Neural progenitor cell (in vitro differentiated cells): ENCODE measurements at regions not wholly inside any gene's neighbourhood (a gene's known extent, or its start where the extent isn't known, plus 50 kb on each side); places are given as distances from the start of the nearest gene placed in this dataset.

ENCODE experiments used
- DNase-seq: peaks from one replicate; pipeline ENCODE4 v3.0.0-alpha.2; 2016; ENCODE audit warnings: low spot score
- H2AFZ ChIP-seq: fragments of 200-600 bp; sonication (generic); replicated peaks from 2 replicates; pipeline ENCODE4 v1.6.1; 2016; ENCODE audit warnings: antibody characterized with exemption
- H3F3A ChIP-seq: fragments of 200-600 bp; sonication (generic); 2 replicates; pipeline ENCODE4 v1.6.1; 2016; ENCODE audit warnings: antibody characterized with exemption, low read depth
- H3K27ac ChIP-seq: fragments of 200-600 bp; sonication (generic); 2 replicates; pipeline ENCODE4 v1.5.1; 2016; ENCODE audit warnings: mild to moderate bottlenecking
- H3K27me3 ChIP-seq: fragments of 200-600 bp; sonication (generic); 2 replicates; pipeline ENCODE4 v1.6.1; 2016; ENCODE audit warnings: mild to moderate bottlenecking, moderate library complexity
- H3K36me3 ChIP-seq: fragments of 200-600 bp; sonication (generic); 2 replicates; pipeline ENCODE4 v1.5.1; 2016
- H3K4me1 ChIP-seq: fragments of 200-600 bp; sonication (generic); 2 replicates; pipeline ENCODE4 v1.6.1; 2016; ENCODE audit warnings: mixed run types
- H3K4me2 ChIP-seq: fragments of 200-600 bp; sonication (generic); 2 replicates; pipeline ENCODE4 v1.6.1; 2016
- H3K4me3 ChIP-seq: fragments of 200-600 bp; sonication (generic); 2 replicates; pipeline ENCODE4 v1.5.1; 2016
- H3K79me2 ChIP-seq: fragments of 200-600 bp; sonication (generic); 2 replicates; pipeline ENCODE4 v1.6.1; 2016; ENCODE audit warnings: low read depth
- H3K9ac ChIP-seq: fragments of 200-600 bp; sonication (generic); 2 replicates; pipeline ENCODE4 v1.6.1; 2016
- H3K9me3 ChIP-seq: fragments of 200-600 bp; sonication (generic); 2 replicates; pipeline ENCODE4 v1.5.1; 2016; ENCODE audit warnings: low read depth
- H4K20me1 ChIP-seq: fragments of 200-600 bp; sonication (generic); 2 replicates; pipeline ENCODE4 v1.6.1; 2016; ENCODE audit warnings: low read depth
- H3K27ac Mint-ChIP-seq: 3 replicates; pipeline ENCODE4 v1.8.0; 2021; ENCODE audit warnings: mixed read lengths
- H3K27me3 Mint-ChIP-seq: 2 replicates; pipeline ENCODE4 v1.8.0; 2022; ENCODE audit warnings: low read depth, mild to moderate bottlenecking, inconsistent platforms, moderate library complexity, mixed read lengths; ENCODE audit not compliant: insufficient read depth
- H3K36me3 Mint-ChIP-seq: 3 replicates; pipeline ENCODE4 v1.8.0; 2021; ENCODE audit warnings: mixed read lengths
- H3K4me1 Mint-ChIP-seq: 3 replicates; pipeline ENCODE4 v1.8.0; 2021; ENCODE audit warnings: mixed read lengths
- H3K4me3 Mint-ChIP-seq: 3 replicates; pipeline ENCODE4 v1.8.0; 2021; ENCODE audit warnings: mild to moderate bottlenecking, moderate library complexity, mixed read lengths
- H3K9me3 Mint-ChIP-seq: 3 replicates; pipeline ENCODE4 v1.8.0; 2020; ENCODE audit warnings: mixed read lengths
- CTCF ChIP-seq: fragments of 200-600 bp; sonication (generic); IDR thresholded peaks from 2 replicates; pipeline ENCODE4 v1.5.1; 2017; ENCODE audit warnings: antibody characterized with exemption, mild to moderate bottlenecking
- EZH2 ChIP-seq: fragments of 200-600 bp; sonication (generic); IDR thresholded peaks from 2 replicates; pipeline ENCODE4 v1.6.1; 2017; ENCODE audit warnings: antibody characterized with exemption, mild to moderate bottlenecking, moderate library complexity
- EZH2phosphoT487 ChIP-seq: fragments of 200-600 bp; sonication (generic); IDR thresholded peaks from 2 replicates; pipeline ENCODE4 v1.6.1; 2017; ENCODE audit warnings: antibody characterized with exemption

GRCh38 chr17:13702266-13702665, 100.5 kb upstream of the HS3ST3A1 start:
- Histone ChIP-seq H2AFZ (no peak overlapping the region), H3K27me3 (no peaks in the 10 kb centered on the region), H4K20me1 (no peaks in the 10 kb centered on the region), H3K79me2 (no peaks in the 10 kb centered on the region), H3K4me2 (no peak overlapping the region), H3K4me3 (no peak overlapping the region), H3F3A (no peaks in the 10 kb centered on the region), H3K9ac (no peak overlapping the region), H3K9me3 (no peaks in the 10 kb centered on the region), H3K27ac (no peak overlapping the region), H3K36me3 (no peaks in the 10 kb centered on the region), H3K4me1 (no peaks in the 10 kb centered on the region)
- no peaks in the 10 kb centered on the region for H3K36me3 Mint-ChIP-seq
- no peak overlapping the region for H3K4me3 Mint-ChIP-seq
- no peaks in the 10 kb centered on the region for H3K4me1 Mint-ChIP-seq
- DNase-seq, result no peak
- TF ChIP-seq EZH2 (no peak), CTCF (no peak), EZH2phosphoT487 (no peak)
- no peak overlapping the region for H3K27ac Mint-ChIP-seq
- H3K27me3 Mint-ChIP-seq, result peaks cover 2% of the 10 kb centered on the region
- H3K9me3 Mint-ChIP-seq, result peaks cover 9% of the 10 kb centered on the region

- DNase-seq, result no peak
- no peak overlapping the region for H3K9ac ChIP-seq
- H4K20me1 ChIP-seq, result no peaks in the 10 kb centered on the region
- H3K4me1 ChIP-seq, result no peaks in the 10 kb centered on the region
- no peaks in the 10 kb centered on the region for H3K9me3 ChIP-seq
- no peak overlapping the region for H3K4me3 ChIP-seq
- Mint-ChIP-seq H3K4me3 (no peak overlapping the region), H3K4me1 (no peaks in the 10 kb centered on the region), H3K9me3 (peaks cover 2% of the 10 kb centered on the region), H3K27ac (no peak overlapping the region), H3K36me3 (no peaks in the 10 kb centered on the region), H3K27me3 (peaks cover 2% of the 10 kb centered on the region)
- H3K36me3 ChIP-seq, result no peaks in the 10 kb centered on the region
- no peaks in the 10 kb centered on the region for H3K27me3 ChIP-seq
- no peak overlapping the region for H3K4me2 ChIP-seq
- no peak overlapping the region for H2AFZ ChIP-seq
- no peak overlapping the region for H3K27ac ChIP-seq
- H3F3A ChIP-seq, result no peaks in the 10 kb centered on the region
- H3K79me2 ChIP-seq, result no peaks in the 10 kb centered on the region
- no peak for TF ChIP-seq EZH2phosphoT487
Observed at GRCh38 chr17:13704333-13704732, 102.6 kb upstream of the HS3ST3A1 start.

- Mint-ChIP-seq H3K27ac (no peak overlapping the region), H3K36me3 (no peaks in the 10 kb centered on the region), H3K4me3 (no peak overlapping the region), H3K4me1 (no peaks in the 10 kb centered on the region), H3K27me3 (no peaks in the 10 kb centered on the region), H3K9me3 (no peaks in the 10 kb centered on the region)
- no peak overlapping the region for H3K9ac ChIP-seq
- no peak overlapping the region for H3K4me3 ChIP-seq
- no peaks in the 10 kb centered on the region for H3K9me3 ChIP-seq
- H3K4me1 ChIP-seq, result no peaks in the 10 kb centered on the region
- DNase-seq, result no peak
- H4K20me1 ChIP-seq, result no peaks in the 10 kb centered on the region
- no peak overlapping the region for H2AFZ ChIP-seq
- no peaks in the 10 kb centered on the region for H3K27me3 ChIP-seq
- no peaks in the 10 kb centered on the region for H3F3A ChIP-seq
- no peaks in the 10 kb centered on the region for H3K79me2 ChIP-seq
- TF ChIP-seq EZH2 (no peak), CTCF (no peak), EZH2phosphoT487 (no peak)
- H3K4me2 ChIP-seq, result no peak overlapping the region
- no peak overlapping the region for H3K27ac ChIP-seq
- H3K36me3 ChIP-seq, result no peaks in the 10 kb centered on the region
Observed at GRCh38 chr17:13705221-13705620, 103.5 kb upstream of the HS3ST3A1 start.

- no peaks in the 10 kb centered on the region for H3K79me2 ChIP-seq
- H3K4me3 ChIP-seq, result no peak overlapping the region
- H3K36me3 ChIP-seq, result no peaks in the 10 kb centered on the region
- H2AFZ ChIP-seq, result no peak overlapping the region
- TF ChIP-seq EZH2, result no peak
- no peak for TF ChIP-seq EZH2phosphoT487
- TF ChIP-seq CTCF, result no peak
- no peaks in the 10 kb centered on the region for H3K27me3 ChIP-seq
- DNase-seq, result no peak
- Mint-ChIP-seq H3K4me3 (no peak overlapping the region), H3K27me3 (peaks cover 2% of the 10 kb centered on the region), H3K9me3 (no peaks in the 10 kb centered on the region), H3K36me3 (no peaks in the 10 kb centered on the region), H3K27ac (no peak overlapping the region), H3K4me1 (no peaks in the 10 kb centered on the region)
- H3F3A ChIP-seq, result no peaks in the 10 kb centered on the region
- no peak overlapping the region for H3K9ac ChIP-seq
- no peak overlapping the region for H3K27ac ChIP-seq
- H3K4me2 ChIP-seq, result no peak overlapping the region
- H4K20me1 ChIP-seq, result no peaks in the 10 kb centered on the region
- no peaks in the 10 kb centered on the region for H3K9me3 ChIP-seq
- H3K4me1 ChIP-seq, result no peaks in the 10 kb centered on the region
Observed at GRCh38 chr17:13721705-13722104, 120.0 kb upstream of the HS3ST3A1 start.
